ENCODE measurements at regions not wholly inside any gene's neighbourhood (a gene's known extent, or its start where the extent isn't known, plus 50 kb on each side); places are given as distances from the start of the nearest gene placed in this dataset.
"Not testable (repeated sequence)": the region's sequence is repeated elsewhere in the genome, so short reads cannot be mapped to it uniquely, and the experiment has no call there.

DNA sequence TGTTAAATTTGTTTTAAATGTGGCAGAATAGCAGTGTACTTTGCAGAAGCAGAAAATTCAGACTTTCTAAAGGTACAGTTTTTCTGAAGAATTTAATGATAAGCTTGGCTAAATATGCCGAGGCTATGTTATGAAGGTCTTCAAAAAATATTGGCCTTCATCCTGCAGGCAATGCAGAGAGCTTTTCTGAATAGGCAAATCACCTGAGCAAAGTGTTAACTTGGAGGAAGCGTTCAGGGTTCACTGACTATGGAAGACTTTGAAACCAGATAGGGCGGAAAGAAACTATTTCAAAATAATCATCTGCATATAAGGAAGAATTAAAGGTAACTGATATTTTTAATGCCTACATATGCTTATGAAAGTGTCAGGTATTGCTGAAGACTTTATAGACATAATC is 133.7 kb upstream of the SETBP1 start:
- FAIRE-seq (no peak), DNase-seq (ENCODE audit: low spot score in 2 of 2) (no peak)

GRCh38 chr18:44548291-44549221 is 132.1 kb upstream of the SETBP1 start:
- FAIRE-seq = no peak
- no peak for DNase-seq (ENCODE audit: low spot score in 2 of 2)

DNA sequence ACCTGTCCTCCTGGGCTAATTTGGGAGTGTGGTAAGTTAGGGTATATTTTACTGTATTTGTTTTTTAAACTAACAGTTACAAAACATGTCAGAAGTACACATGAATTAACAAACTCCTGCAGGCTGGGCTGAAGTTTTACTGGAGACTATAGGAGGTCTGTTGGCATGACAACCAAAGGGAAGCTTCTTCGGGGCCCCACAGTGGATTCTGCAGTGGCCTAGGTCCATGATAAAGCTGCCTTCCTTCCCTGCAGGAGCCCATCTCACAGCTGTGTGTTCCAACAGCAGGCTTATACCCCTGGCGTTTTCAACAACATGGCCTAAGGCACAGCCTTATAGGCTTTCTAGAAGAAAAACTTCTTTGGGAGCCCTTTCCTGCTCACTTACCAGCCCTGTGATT is 128.0 kb upstream of the SETBP1 start:
- FAIRE-seq (no peak), DNase-seq (ENCODE audit: low spot score in 2 of 2) (no peak)

DNA sequence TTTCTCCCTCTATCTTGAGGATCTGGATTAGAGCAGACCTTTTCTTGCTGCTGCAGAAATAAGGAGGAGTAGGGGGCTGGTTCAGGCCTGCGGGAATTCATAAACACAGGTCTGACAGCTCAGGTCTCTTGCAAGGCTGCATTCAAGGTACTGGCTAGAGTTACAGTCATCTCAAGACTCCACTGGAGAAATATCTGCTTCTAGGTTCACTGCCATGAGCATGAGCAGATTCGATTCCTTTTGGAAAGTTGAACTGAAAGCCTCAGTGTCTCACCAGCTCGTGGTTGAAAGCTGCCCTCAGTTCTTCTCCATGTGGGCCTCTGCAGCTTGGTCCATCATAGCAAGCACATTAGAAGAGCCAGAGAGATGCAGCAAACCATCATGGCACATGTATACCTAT is 124.4 kb upstream of the SETBP1 start:
- FAIRE-seq = no peak
- DNase-seq (ENCODE audit: low spot score in 2 of 2) = no peak

- no peak for FAIRE-seq
- no peak for DNase-seq (ENCODE audit: low spot score in 2 of 2)
Observed at GRCh38 chr18:44557616-44558151, 123.0 kb upstream of the SETBP1 start.

DNA sequence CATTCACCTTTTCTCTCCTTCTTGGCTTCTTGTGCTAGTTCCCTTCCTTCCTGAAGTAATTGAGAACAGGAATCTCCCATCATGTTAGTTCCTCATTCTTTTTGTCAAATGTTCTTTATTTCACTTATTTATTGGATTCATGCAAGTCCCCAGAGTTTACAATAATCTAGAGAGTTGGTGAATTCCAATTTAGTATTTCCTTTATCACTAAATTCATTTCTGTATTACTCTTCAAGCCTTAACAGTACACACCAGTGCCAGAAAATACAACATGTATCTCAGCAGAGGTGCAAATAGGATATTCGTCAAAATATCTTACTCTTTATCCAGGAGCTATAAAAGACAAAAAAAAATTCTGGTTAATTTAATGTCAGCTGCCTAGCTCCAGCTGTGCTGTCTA is 121.9 kb upstream of the SETBP1 start:
- no peak for DNase-seq (ENCODE audit: low spot score in 2 of 2)
- no peak for FAIRE-seq

DNA sequence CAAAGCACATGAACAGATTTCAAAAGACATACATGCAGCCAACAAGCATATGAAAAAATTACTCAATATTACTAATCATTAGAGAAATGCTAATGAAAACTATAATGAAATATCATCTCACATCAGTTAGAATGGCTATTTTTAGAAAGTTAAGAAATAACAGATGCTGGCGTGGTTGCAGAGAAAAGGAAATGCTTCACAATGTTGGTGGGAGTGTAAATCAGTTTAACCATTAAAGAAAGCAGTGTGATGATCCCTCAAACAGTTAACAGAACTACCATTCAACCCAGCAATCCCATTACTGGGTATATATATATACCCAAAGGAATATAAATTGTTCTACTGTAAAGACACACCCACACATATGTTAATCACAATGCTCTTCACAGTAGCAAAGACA is 117.7 kb upstream of the SETBP1 start:
- FAIRE-seq (no peak), DNase-seq (ENCODE audit: low spot score in 2 of 2) (no peak)

GRCh38 chr18:44564922-44565321 is 115.8 kb upstream of the SETBP1 start:
- DNase-seq (ENCODE audit: low spot score in 2 of 2) (no peak), FAIRE-seq (no peak)

DNA sequence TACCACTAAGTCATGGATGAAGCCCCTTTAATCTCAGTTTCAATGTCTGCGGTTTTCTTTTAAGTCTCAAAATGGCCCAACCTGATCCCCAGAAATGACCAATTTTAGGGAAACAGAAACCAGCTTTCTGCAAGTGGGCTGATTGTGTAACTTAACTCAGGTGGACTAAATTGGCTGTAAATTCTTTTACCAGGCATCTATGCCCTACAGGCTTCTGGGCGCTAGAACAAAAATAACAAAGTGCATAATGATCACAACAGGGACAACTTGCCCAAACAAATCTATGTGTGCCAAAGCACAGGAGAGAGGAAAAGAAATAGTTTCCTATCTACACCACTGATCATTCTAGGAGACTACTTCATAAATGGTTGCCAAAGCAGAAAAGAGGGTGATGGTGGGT is 112.3 kb upstream of the SETBP1 start:
- no peak for FAIRE-seq
- no peak for DNase-seq (ENCODE audit: low spot score in 2 of 2)

GRCh38 chr18:44568986-44569385 is 111.7 kb upstream of the SETBP1 start:
- DNase-seq (ENCODE audit: low spot score in 2 of 2) (no peak), FAIRE-seq (no peak)

DNA sequence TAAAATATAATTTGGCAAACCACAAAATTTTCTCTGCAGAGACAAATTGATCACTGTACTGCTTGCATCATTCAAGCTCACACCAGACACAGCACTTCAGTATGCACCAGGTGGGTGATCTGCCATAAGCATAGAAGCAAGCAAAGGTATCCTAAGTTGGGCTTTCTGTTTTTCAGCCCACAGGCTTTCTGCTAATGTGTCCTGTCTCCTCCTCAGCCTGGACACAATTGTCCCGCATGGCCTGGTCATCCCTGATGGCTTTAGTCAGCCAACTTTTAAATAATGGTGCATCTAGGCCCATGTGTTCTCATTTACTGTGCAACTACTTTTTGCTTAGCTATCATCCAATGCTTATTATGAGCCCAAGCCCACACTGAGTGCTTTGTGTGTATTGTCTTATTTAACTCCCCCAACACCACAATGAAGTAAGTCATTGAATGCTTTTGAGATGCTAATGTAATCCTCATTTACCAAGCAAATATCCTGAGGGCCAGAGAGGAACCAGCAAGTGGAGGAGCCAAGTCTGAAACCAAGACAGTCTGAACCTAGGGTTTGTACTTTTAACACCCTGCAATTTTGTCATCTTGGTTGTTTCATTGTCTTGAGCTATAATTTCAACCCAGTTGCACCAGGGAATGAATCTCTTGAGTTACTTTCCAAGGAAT is 111.2 kb upstream of the SETBP1 start:
- FAIRE-seq (no peak), DNase-seq (ENCODE audit: low spot score in 2 of 2) (no peak)

DNA sequence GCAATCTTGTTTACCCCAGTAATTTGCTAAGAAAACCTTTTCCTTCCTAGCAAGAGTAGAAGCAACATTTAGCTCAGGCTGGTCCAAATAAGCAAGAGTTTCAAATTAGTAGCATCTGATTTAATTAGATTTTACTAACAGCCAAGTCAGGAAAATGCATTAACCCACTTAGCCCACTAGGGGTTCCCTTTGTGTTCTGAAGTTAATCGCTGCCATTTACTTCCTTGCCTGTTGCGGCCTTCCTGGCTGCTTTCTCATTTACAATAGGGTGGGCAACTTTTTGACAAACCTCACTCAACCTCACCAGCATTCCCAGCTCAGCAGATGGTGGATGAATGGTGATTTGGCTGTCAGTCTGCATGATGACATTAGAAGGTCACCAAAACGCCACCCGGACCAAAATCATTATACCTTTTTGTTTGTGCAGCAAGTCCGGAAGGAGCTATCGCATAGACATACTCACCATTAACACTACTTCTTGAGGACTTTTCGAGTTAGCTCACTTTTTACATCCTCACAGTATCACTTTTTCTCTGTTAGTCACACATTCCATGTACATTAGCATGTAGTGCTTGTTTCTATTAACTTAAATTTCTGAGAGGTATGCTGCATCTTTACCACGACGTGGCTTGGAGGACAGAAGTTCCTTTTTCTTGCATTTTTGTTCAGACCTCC is 101.5 kb upstream of the SETBP1 start:
- no peak for FAIRE-seq

DNA sequence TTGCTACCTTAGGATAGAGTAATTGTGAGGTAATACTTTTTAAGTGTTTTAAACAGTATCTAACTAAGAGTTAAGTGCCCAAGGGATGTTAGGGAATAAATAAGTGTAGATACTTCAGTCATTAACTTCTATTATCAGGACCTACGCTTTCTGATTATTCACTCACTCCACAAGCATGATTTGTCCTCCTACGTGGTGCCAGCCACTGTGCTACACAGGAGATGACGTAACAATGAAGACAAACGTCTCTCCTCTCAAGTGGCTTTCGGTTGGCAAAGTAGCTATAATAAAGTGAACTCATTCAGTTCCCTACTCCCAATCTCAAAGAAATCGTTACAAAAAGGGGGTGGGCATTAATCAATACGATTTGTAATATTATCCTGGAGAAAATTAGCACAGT is 100.9 kb upstream of the SETBP1 start:
- DNase-seq (ENCODE audit: low spot score in 2 of 2) (no peak), FAIRE-seq (no peak)

More for the DNA sequence above, 101.5 kb upstream of the SETBP1 start:
- DNase-seq (ENCODE audit: low spot score in 2 of 2) = no peak

GRCh38 chr18:44580159-44580558 is 100.5 kb upstream of the SETBP1 start:
- FAIRE-seq (no peak), DNase-seq (ENCODE audit: low spot score in 2 of 2) (no peak)

DNA sequence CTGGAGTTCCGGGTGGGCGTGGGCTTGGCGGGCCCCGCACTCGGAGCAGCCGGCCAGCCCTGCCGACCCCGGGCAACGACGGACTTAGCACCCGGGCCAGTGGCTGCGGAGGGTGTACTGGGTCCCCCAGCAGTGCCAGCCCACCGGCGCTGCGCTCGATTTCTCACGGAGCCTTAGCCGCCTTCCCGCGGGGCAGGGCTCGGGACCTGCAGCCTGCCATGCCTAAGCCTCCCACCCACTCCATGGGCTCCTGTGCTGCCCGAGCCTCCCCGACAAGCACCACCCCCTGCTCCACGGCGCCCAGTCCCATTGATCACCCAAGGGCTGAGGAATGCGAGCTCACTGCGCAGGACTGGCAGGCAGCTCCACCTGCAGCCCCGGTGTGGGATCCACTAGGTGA is 99.9 kb upstream of the SETBP1 start:
- DNase-seq (ENCODE audit: low spot score in 2 of 2); FAIRE-seq: not testable (repeated sequence)

- no peak for FAIRE-seq
- no peak for DNase-seq (ENCODE audit: low spot score in 2 of 2)
Observed at GRCh38 chr18:44582456-44582855, 98.2 kb upstream of the SETBP1 start.

GRCh38 chr18:44584900-44585299 is 95.8 kb upstream of the SETBP1 start:
- DNase-seq (ENCODE audit: low spot score in 2 of 2) (no peak), FAIRE-seq (no peak)

- no peak for FAIRE-seq
- no peak for DNase-seq (ENCODE audit: low spot score in 2 of 2)
Observed at GRCh38 chr18:44586782-44587524, 93.7 kb upstream of the SETBP1 start.

DNA sequence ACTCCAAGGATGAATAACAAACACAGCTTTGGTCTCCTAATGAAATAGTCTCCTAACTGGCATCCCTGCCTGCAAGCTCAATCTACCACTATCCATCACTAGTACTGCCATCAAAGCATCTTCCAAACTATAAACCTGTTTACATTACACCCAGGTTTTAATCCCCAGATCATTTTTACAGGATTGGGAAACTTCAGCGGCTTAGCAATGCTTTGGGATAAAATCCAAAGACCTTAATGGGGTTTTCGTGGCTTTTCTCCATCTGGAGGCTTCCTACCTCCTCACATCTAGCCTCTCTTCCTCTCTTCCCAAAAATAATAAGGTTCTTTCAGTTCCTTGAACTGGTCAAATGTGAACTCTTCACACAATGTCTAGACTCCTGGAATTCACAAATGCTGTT is 92.2 kb upstream of the SETBP1 start:
- DNase-seq (ENCODE audit: low spot score in 2 of 2) = no peak
- no peak for FAIRE-seq

DNA sequence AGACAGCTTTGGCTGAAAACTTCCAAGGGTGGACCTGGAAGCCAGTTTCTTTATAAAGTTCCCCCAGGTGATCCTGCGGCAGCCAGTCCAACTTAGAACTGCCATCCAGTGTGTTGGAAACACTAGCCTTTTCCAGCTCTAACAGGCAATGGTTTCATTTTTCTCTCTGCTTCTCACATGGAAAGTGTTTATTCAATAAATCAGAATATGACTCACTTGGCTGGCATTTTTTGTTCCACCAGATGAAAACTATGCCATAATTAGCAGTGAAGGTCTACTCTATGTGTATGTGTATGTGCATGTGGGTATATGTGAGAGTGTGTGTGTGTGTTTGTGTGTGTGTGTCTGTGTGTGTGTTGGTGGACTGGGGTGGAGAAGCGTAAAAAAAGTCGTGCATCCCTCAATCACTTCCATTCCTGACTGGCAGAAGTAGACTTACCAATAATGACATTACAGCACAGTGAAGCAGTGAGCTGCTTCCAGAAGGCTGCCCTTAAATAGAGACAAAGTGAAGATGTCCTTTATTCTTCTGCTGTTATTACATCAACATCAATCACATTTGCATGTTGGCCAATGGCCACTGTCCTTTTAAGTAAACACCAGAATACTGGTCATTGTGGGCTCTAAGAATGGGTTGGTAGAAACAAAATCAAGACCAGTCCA is 90.9 kb upstream of the SETBP1 start:
- DNase-seq (ENCODE audit: low spot score in 2 of 2) = no peak
- FAIRE-seq = no peak
